ENCODE measurements at regions not wholly inside any gene's neighbourhood (a gene's known extent, or its start where the extent isn't known, plus 50 kb on each side); places are given as distances from the start of the nearest gene placed in this dataset.

DNA sequence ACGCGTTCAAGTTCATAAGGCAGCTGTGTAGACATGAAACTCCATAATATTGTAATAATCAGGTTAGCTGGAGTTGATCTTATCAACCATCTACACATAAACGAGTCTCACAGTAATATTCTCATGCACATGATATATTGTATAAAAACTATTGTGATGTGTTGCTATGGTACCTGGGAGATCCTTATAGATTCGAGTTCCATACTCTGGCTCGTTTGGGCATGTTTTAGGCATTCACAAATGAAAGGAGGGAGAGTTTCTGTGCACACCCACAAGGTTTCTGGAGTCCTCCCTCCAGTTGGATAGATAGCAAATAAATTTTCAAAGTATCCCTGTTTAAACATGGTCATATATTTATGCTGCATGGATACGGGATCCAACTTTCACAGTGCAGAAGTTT is 567.5 kb upstream of the SLC35B3 start:
- Histone ChIP-seq H3K9me3 (ENCODE audit: control insufficient read depth, insufficient read depth, low read length) (peaks cover 4% of the 10 kb centered on the region), H3K27me3 (ENCODE audit: control insufficient read depth, insufficient read depth, low read length) (no peaks in the 10 kb centered on the region), H3K4me3 (ENCODE audit: low read length) (no peak overlapping the region), H3K4me1 (ENCODE audit: control insufficient read depth, insufficient read depth, low read length) (no peaks in the 10 kb centered on the region), H3K36me3 (ENCODE audit: control insufficient read depth, insufficient read depth, low read length) (no peaks in the 10 kb centered on the region), H3K27ac (ENCODE audit: low read length) (no peak overlapping the region)
- Mint-ChIP-seq H3K4me1 (no peaks in the 10 kb centered on the region), H3K4me3 (no peak overlapping the region), H3K27ac (no peak overlapping the region), H3K36me3 (no peaks in the 10 kb centered on the region), H3K27me3 (ENCODE audit: low read depth in 2 of 2) (no peaks in the 10 kb centered on the region), H3K9me3 (peaks cover 3 to 10% of the 10 kb centered on the region in 2 donors)
- intact Hi-C loops (cut with micrococcal nuclease) = no loop called here
- DNase-seq (no peak), ATAC-seq (no peak)
- TF ChIP-seq, protein P1, sequence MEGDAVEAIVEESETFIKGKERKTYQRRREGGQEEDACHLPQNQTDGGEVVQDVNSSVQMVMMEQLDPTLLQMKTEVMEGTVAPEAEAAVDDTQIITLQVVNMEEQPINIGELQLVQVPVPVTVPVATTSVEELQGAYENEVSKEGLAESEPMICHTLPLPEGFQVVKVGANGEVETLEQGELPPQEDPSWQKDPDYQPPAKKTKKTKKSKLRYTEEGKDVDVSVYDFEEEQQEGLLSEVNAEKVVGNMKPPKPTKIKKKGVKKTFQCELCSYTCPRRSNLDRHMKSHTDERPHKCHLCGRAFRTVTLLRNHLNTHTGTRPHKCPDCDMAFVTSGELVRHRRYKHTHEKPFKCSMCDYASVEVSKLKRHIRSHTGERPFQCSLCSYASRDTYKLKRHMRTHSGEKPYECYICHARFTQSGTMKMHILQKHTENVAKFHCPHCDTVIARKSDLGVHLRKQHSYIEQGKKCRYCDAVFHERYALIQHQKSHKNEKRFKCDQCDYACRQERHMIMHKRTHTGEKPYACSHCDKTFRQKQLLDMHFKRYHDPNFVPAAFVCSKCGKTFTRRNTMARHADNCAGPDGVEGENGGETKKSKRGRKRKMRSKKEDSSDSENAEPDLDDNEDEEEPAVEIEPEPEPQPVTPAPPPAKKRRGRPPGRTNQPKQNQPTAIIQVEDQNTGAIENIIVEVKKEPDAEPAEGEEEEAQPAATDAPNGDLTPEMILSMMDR (IDR thresholded peaks at IDR 0.05) = no peak
- 64% methylated on average over 2 of the region's 6 CpGs for WGBS (ENCODE audit: insufficient coverage)

DNA sequence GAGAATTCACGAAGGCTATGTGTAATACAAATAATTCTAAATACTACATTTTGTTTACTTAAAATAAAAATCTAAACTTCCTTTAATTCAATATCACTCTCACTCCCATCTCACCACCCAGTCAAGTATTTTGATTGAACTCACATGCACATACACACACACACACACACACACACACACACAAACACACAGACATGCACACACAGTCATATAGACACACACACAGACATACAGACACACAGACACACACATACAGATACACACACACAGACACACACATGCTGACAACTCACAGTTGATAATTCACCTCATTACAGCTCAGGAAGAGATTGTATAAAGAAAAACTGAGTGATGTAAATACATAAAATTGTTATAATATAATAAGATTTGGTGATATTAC is 559.8 kb upstream of the SLC35B3 start:
- Histone ChIP-seq H3K27me3 (ENCODE audit: control insufficient read depth, insufficient read depth, low read length) (no peaks in the 10 kb centered on the region), H3K9me3 (ENCODE audit: control insufficient read depth, insufficient read depth, low read length) (no peaks in the 10 kb centered on the region), H3K27ac (ENCODE audit: low read length) (no peak overlapping the region), H3K36me3 (ENCODE audit: control insufficient read depth, insufficient read depth, low read length) (no peaks in the 10 kb centered on the region), H3K4me1 (ENCODE audit: control insufficient read depth, insufficient read depth, low read length) (no peaks in the 10 kb centered on the region), H3K4me3 (ENCODE audit: low read length) (no peak overlapping the region)
- TF ChIP-seq, protein P1 (IDR thresholded peaks at IDR 0.05) = no peak
- Mint-ChIP-seq H3K27ac (no peak overlapping the region), H3K27me3 (ENCODE audit: low read depth in 2 of 2) (no peaks in the 10 kb centered on the region), H3K4me1 (no peaks in the 10 kb centered on the region), H3K4me3 (no peak overlapping the region), H3K36me3 (no peaks in the 10 kb centered on the region), H3K9me3 (peaks cover 3 to 5% of the 10 kb centered on the region in 2 donors)
- WGBS (ENCODE audit: insufficient coverage) = no CpG with 5 or more reads among the region's 1 CpG
- no peak for DNase-seq
- ATAC-seq = no peak
- intact Hi-C loops (cut with micrococcal nuclease) = no loop called here

DNA sequence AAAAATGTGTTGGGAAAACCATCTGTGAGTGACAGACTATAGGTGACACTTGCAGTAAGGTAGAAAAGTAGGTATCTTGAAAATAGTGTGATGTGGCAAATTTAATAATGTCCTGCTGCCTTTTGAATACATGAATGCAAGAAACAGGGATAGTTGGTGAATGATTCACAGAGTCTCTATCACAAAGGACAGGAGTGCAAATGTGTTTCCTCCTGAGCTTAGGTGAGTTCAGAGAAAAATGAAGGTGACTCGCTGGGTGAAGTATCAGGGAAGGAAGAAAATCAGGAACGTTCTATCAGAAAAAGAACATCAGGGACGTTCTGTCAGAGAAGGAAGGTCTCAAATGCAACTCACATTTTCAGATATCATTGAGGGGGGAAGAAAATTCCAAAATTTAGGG is 557.8 kb upstream of the SLC35B3 start:
- H3K4me1 ChIP-seq (ENCODE audit: control insufficient read depth, insufficient read depth, low read length) = no peaks in the 10 kb centered on the region
- ATAC-seq = no peak
- no peaks in the 10 kb centered on the region for H3K9me3 ChIP-seq (ENCODE audit: control insufficient read depth, insufficient read depth, low read length)
- Mint-ChIP-seq H3K36me3 (no peaks in the 10 kb centered on the region), H3K27me3 (ENCODE audit: low read depth in 2 of 2) (no peaks in the 10 kb centered on the region), H3K27ac (no peak overlapping the region), H3K9me3 (peaks cover 3 to 5% of the 10 kb centered on the region in 2 donors), H3K4me3 (no peak overlapping the region), H3K4me1 (no peaks in the 10 kb centered on the region)
- intact Hi-C loops (cut with micrococcal nuclease) = no loop called here
- DNase-seq = no peak
- H3K4me3 ChIP-seq (ENCODE audit: low read length) = no peak overlapping the region
- TF ChIP-seq, protein P1 (IDR thresholded peaks at IDR 0.05) = no peak
- H3K36me3 ChIP-seq (ENCODE audit: control insufficient read depth, insufficient read depth, low read length) = no peaks in the 10 kb centered on the region
- no peak overlapping the region for H3K27ac ChIP-seq (ENCODE audit: low read length)
- 93% methylated on average over 3 of the region's 3 CpGs for WGBS (ENCODE audit: insufficient coverage)
- H3K27me3 ChIP-seq (ENCODE audit: control insufficient read depth, insufficient read depth, low read length) = no peaks in the 10 kb centered on the region

DNA sequence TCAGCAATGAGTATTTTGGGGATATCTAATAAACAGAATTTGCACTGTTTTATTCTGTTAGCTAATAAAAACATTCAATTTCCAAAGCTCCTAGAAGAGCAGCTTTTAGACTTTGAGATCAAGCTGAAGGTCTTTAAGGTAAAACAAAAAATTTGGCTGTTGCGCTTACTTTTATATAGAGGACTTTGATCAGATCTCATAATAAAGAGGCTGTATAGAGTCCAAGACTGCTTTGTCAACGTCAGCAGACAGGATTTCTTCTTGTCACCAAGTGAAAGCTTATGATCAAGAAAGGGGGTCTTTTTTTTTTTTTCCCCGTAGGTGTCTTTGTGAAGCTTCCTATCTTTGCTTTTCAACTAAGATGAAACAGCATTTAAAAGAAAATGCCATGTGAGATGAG is 556.5 kb upstream of the SLC35B3 start:
- 71% methylated on average over 2 of the region's 3 CpGs for WGBS (ENCODE audit: insufficient coverage)
- Mint-ChIP-seq H3K4me1 (no peaks in the 10 kb centered on the region), H3K27me3 (ENCODE audit: low read depth in 2 of 2) (no peaks in the 10 kb centered on the region), H3K27ac (no peak overlapping the region), H3K36me3 (no peaks in the 10 kb centered on the region), H3K9me3 (peaks cover 0 to 5% of the 10 kb centered on the region in 2 donors), H3K4me3 (no peak overlapping the region)
- intact Hi-C loops (cut with micrococcal nuclease) = no loop called here
- ATAC-seq = no peak
- no peaks in the 10 kb centered on the region for H3K27me3 ChIP-seq (ENCODE audit: control insufficient read depth, insufficient read depth, low read length)
- no peak overlapping the region for H3K27ac ChIP-seq (ENCODE audit: low read length)
- no peaks in the 10 kb centered on the region for H3K9me3 ChIP-seq (ENCODE audit: control insufficient read depth, insufficient read depth, low read length)
- no peak for DNase-seq
- H3K4me3 ChIP-seq (ENCODE audit: low read length) = no peak overlapping the region
- H3K4me1 ChIP-seq (ENCODE audit: control insufficient read depth, insufficient read depth, low read length) = no peaks in the 10 kb centered on the region
- no peaks in the 10 kb centered on the region for H3K36me3 ChIP-seq (ENCODE audit: control insufficient read depth, insufficient read depth, low read length)
- TF ChIP-seq, protein P1 (IDR thresholded peaks at IDR 0.05) = no peak

Data from natural killer cell (primary cell).